ENCODE measurements at regions not wholly inside any gene's neighbourhood (a gene's known extent, or its start where the extent isn't known, plus 50 kb on each side); places are given as distances from the start of the nearest gene placed in this dataset.

- TF ChIP-seq CTCF (conservative IDR thresholded peaks at IDR 0.05; ENCODE audit: low read depth, low read length), result no peak
- TF ChIP-seq EZH2 (IDR thresholded peaks at IDR 0.05; ENCODE audit: low read length, unreplicated experiment), result no peak
Observed at GRCh38 chr9:86641970-86642369, 287.8 kb upstream of the TUT7 start.

Data from PC-3 (cell line).